D721Med (cell line): ENCODE measurements at regions not wholly inside any gene's neighbourhood (a gene's known extent, or its start where the extent isn't known, plus 50 kb on each side); places are given as distances from the start of the nearest gene placed in this dataset.
A peak's percentile ranks its signal among the peaks of the same experiment; 100 is the strongest.

Source experiments
- DNase-seq: peaks from one replicate; pipeline ENCODE4 v3.0.0; 2011; ENCODE audit warnings: low spot score; ENCODE audit not compliant: insufficient read length
- FAIRE-seq: peaks from 2 replicates; lab custom pipeline; 2011; peaks lifted over from hg19 to GRCh38; lab: Jason Lieb, UNC
- CTCF ChIP-seq: IDR thresholded peaks from 2 replicates; pipeline ENCODE4 v1.5.1; 2012; ENCODE audit warnings: mild to moderate bottlenecking, control low read depth; ENCODE audit not compliant: insufficient read depth; ENCODE audit errors: missing control alignments

DNA sequence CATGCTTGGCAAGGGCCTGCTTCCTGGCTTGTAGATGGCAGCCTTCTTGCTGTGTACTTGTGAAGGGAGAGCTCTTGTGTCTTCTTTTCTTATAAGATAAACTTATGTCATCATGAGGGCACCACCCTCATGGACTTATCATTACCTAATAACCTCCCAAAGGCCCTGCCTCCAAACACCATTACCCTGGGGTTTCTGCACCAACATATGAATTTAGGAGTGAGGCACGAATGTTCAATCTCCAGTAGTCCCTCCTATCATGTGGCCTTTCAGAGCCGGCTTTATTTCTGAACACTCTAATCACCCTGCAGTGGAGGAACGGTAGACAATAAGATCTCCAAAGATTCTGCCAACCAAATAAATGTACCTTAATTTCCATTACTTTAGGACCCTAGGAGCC lies 144.3 kb downstream of the ABCC12 start:
- FAIRE-seq (no peak), DNase-seq (no peak)
- no peak for TF ChIP-seq CTCF

DNA sequence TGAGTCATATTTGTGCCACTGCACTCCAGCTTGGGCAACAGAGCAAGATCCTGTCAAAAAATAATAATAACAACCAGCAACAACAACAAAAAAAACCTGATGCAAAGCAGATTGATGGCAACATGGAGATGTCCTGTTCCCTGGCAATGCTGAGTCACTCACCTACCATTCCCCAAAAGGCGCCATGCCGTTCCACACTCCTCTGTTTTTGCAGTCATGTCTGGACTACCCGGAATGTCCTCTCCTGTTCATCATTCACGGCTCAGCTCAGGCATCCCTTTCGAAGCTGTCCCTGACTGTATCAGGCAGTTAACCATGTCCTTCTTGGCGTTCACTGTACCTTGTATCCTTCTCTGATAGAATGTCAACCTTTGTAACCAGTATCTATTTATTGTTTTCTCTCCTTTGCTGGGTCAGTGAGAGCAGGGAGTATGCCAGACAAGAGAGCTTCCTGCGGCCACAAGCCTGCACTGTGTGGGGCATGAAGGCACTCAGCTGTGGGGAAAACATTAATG lies 147.7 kb downstream of the ABCC12 start:
- FAIRE-seq, result no peak

GRCh38 chr16:48004141-48004695 lies 151.6 kb downstream of the ABCC12 start:
- no peak for TF ChIP-seq CTCF
- no peak for FAIRE-seq
- DNase-seq, result no peak

More for the DNA sequence above, 147.7 kb downstream of the ABCC12 start:
- no peak for TF ChIP-seq CTCF
- no peak for DNase-seq

DNA sequence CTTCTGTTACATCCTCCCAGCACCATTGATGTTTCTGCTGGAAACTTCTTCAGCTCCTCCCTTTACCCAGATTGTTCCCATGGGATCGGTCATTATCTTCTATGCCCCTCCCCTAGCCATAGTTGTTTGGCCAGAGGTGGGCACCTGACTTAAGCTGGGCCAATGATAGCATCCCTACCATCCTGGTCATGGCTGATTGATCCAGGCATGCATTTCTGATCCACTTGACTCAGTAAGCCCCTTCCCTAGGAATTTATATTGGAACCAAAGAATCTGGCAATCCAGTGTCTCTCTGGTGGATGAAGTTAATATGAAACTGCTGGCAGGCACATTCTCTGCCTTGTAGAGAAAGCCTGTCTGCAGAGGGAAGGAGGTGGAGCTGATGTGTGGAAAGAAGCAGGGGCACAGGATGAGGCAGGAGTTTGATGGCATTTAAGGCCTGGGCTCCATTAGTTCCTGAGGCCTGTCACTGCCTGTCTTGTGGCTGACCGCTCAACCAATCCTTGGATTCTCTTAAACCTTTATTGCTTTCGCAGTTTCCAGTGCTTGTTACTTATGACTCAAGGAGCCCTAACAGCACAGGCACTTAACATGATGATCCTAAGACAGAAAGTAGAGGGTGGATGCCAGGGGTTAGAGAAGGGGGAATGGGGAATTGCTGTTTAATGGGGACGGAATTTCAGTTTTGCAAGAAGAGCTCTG lies 152.4 kb downstream of the ABCC12 start:
- FAIRE-seq (no peak), DNase-seq (no peak)
- TF ChIP-seq CTCF, result no peak

DNA sequence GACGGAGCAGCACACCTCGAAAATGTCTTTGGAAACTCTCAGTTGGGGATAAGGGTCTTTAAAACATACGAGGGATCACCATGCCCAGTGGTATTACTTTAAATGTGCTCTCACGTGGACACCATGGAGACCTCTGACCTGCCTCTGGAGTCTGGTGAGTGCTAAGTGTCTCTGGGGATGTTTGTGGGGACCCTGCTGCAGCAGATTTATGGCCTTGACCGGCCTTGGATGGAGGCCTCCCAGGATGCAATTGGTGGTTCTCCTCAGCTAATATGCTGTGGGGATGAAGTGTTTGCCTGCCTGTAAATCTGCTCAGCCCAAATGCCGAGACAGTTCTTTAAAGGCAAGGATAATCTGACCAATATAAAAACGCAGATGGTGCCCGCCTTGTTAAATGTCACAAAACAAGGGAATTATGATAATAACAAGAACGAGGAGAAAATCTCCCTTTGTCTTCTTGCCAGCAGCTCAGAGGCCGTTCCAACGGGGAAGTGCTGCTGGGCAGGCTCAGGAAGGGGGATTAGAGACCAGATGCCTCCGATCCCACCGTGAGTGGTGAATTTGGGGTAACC lies 154.4 kb downstream of the ABCC12 start:
- DNase-seq (peak; percentile 19), FAIRE-seq (no peak)
- no peak for TF ChIP-seq CTCF

DNA sequence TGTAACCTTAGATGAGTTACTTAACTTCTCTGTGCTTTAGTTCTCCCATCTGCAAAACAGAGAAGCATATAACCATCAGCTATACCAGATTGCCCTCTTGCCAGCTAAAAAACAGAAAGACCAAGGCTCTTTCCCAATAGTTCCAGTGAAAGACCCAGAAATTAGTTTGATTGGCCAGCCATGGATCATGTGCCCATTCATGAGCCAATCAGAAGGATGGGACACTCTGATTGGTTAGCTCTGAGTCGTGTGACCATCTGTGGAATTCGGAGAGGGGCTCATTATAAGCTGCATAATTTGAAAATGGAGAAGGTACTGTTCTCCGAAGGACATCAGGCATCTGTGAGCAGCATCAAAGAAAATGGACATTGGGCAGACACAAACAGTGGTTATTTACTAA lies 155.2 kb downstream of the ABCC12 start:
- no peak for TF ChIP-seq CTCF
- DNase-seq (no peak), FAIRE-seq (no peak)

- FAIRE-seq, result no peak
- no peak for DNase-seq
- TF ChIP-seq CTCF, result no peak
These were observed 156.2 kb downstream of the ABCC12 start for GRCh38 chr16:47999595-47999994.
